ENCODE measurements at regions not wholly inside any gene's neighbourhood (a gene's known extent, or its start where the extent isn't known, plus 50 kb on each side); places are given as distances from the start of the nearest gene placed in this dataset.

DNA sequence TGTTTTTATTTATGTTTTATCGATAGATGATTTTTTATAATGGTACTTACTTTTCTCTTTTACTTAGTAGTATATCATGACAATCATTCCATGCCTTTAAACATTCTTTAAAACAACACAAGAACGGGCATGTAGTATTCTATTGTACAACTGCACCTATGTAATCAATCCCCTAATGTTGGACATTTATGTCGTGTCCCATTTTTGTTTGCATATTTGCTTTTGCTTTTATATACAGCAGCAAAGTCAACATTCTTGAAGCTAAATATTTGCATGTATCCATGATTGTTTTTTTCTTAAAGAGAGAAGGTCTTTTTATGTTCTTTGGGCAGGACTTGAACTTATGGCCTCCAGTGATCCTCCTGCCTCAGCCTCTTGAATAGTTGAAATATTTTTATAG lies 527.0 kb upstream of the CLINT1 start:
- no peak overlapping the region for H3K4me3 ChIP-seq (ENCODE audit: insufficient read depth, low read depth, low read length, poor library complexity, severe bottlenecking)
- no peaks in the 10 kb centered on the region for H3K27me3 ChIP-seq (replicated peaks; ENCODE audit: control insufficient read depth, insufficient read depth, low read length, poor library complexity, severe bottlenecking)
- H3K4me1 ChIP-seq (ENCODE audit: control insufficient read depth, insufficient read depth, low read length, poor library complexity, severe bottlenecking) = no peaks in the 10 kb centered on the region
- H3K36me3 ChIP-seq (ENCODE audit: control insufficient read depth, insufficient read depth, low read length) = no peaks in the 10 kb centered on the region
- no peaks in the 10 kb centered on the region for H3K9me3 ChIP-seq (ENCODE audit: control insufficient read depth, low read length)
- DNase-seq = no peak
- no peak overlapping the region for H3K27ac ChIP-seq (ENCODE audit: insufficient read depth, low read length, poor library complexity, severe bottlenecking)

GRCh38 chr5:158384535-158385481 lies 525.9 kb upstream of the CLINT1 start:
- no peak overlapping the region for H3K4me3 ChIP-seq (ENCODE audit: insufficient read depth, low read depth, low read length, poor library complexity, severe bottlenecking)
- DNase-seq = no peak
- H3K36me3 ChIP-seq (ENCODE audit: control insufficient read depth, insufficient read depth, low read length) = no peaks in the 10 kb centered on the region
- H3K4me1 ChIP-seq (ENCODE audit: control insufficient read depth, insufficient read depth, low read length, poor library complexity, severe bottlenecking) = no peaks in the 10 kb centered on the region
- no peaks in the 10 kb centered on the region for H3K9me3 ChIP-seq (ENCODE audit: control insufficient read depth, low read length)
- no peaks in the 10 kb centered on the region for H3K27me3 ChIP-seq (replicated peaks; ENCODE audit: control insufficient read depth, insufficient read depth, low read length, poor library complexity, severe bottlenecking)
- no peak overlapping the region for H3K27ac ChIP-seq (ENCODE audit: insufficient read depth, low read length, poor library complexity, severe bottlenecking)

DNA sequence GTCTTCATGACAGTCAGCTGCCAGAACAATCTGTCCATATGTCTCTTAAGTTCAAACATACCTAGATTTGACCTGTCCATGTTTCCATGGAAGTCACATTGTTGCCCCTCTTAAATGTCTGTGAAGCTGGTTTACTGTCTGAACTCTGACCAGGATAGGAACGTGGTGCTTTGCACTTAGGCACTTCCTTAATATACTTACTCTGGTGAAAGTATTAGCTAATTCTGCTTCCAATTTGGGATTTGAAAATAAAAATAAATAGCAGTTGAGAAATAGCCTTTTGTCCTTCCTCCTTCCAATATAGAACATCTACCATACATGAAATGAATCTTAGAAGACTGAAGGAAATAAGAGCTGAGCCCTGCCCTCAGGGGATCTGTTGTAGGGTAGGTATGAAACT lies 524.5 kb upstream of the CLINT1 start:
- H3K36me3 ChIP-seq (ENCODE audit: control insufficient read depth, insufficient read depth, low read length) = no peaks in the 10 kb centered on the region
- DNase-seq = no peak
- H3K27me3 ChIP-seq (replicated peaks; ENCODE audit: control insufficient read depth, insufficient read depth, low read length, poor library complexity, severe bottlenecking) = no peaks in the 10 kb centered on the region
- H3K9me3 ChIP-seq (ENCODE audit: control insufficient read depth, low read length) = no peaks in the 10 kb centered on the region
- H3K4me3 ChIP-seq (ENCODE audit: insufficient read depth, low read depth, low read length, poor library complexity, severe bottlenecking) = no peak overlapping the region
- H3K27ac ChIP-seq (ENCODE audit: insufficient read depth, low read length, poor library complexity, severe bottlenecking) = no peak overlapping the region
- H3K4me1 ChIP-seq (ENCODE audit: control insufficient read depth, insufficient read depth, low read length, poor library complexity, severe bottlenecking) = no peaks in the 10 kb centered on the region

DNA sequence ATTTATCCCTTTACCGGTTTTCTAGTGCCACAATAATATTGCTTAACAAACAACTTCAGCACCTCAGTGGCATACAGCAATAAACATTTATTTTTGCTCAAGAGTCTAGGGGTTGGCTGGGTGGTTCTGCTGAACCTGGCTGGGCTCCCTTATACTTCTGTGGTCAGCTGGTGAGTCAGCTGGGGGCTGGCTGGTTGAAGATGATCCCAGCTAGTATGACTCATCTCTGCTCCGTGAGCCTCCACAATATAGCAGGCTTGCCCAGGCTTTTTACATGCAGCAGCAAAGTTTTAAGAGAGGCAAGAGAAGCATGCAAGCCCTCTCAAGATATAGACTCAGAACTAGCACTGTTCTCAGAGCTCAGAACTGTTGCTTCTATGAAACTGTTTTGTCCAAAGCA lies 523.5 kb upstream of the CLINT1 start:
- no peak overlapping the region for H3K27ac ChIP-seq (ENCODE audit: insufficient read depth, low read length, poor library complexity, severe bottlenecking)
- H3K4me3 ChIP-seq (ENCODE audit: insufficient read depth, low read depth, low read length, poor library complexity, severe bottlenecking) = no peak overlapping the region
- no peaks in the 10 kb centered on the region for H3K4me1 ChIP-seq (ENCODE audit: control insufficient read depth, insufficient read depth, low read length, poor library complexity, severe bottlenecking)
- no peaks in the 10 kb centered on the region for H3K9me3 ChIP-seq (ENCODE audit: control insufficient read depth, low read length)
- no peak for DNase-seq
- no peaks in the 10 kb centered on the region for H3K27me3 ChIP-seq (replicated peaks; ENCODE audit: control insufficient read depth, insufficient read depth, low read length, poor library complexity, severe bottlenecking)
- H3K36me3 ChIP-seq (ENCODE audit: control insufficient read depth, insufficient read depth, low read length) = no peaks in the 10 kb centered on the region

GRCh38 chr5:158381614-158382160 lies 522.7 kb upstream of the CLINT1 start:
- no peak for DNase-seq
- H3K27ac ChIP-seq (ENCODE audit: insufficient read depth, low read length, poor library complexity, severe bottlenecking) = no peak overlapping the region
- no peaks in the 10 kb centered on the region for H3K27me3 ChIP-seq (replicated peaks; ENCODE audit: control insufficient read depth, insufficient read depth, low read length, poor library complexity, severe bottlenecking)
- no peaks in the 10 kb centered on the region for H3K36me3 ChIP-seq (ENCODE audit: control insufficient read depth, insufficient read depth, low read length)
- H3K9me3 ChIP-seq (ENCODE audit: control insufficient read depth, low read length) = no peaks in the 10 kb centered on the region
- H3K4me3 ChIP-seq (ENCODE audit: insufficient read depth, low read depth, low read length, poor library complexity, severe bottlenecking) = no peak overlapping the region
- H3K4me1 ChIP-seq (ENCODE audit: control insufficient read depth, insufficient read depth, low read length, poor library complexity, severe bottlenecking) = no peaks in the 10 kb centered on the region

- H3K36me3 ChIP-seq (ENCODE audit: control insufficient read depth, insufficient read depth, low read length) = no peaks in the 10 kb centered on the region
- H3K4me1 ChIP-seq (ENCODE audit: control insufficient read depth, insufficient read depth, low read length, poor library complexity, severe bottlenecking) = no peaks in the 10 kb centered on the region
- H3K27ac ChIP-seq (ENCODE audit: insufficient read depth, low read length, poor library complexity, severe bottlenecking) = no peak overlapping the region
- no peaks in the 10 kb centered on the region for H3K27me3 ChIP-seq (replicated peaks; ENCODE audit: control insufficient read depth, insufficient read depth, low read length, poor library complexity, severe bottlenecking)
- H3K9me3 ChIP-seq (ENCODE audit: control insufficient read depth, low read length) = no peaks in the 10 kb centered on the region
- H3K4me3 ChIP-seq (ENCODE audit: insufficient read depth, low read depth, low read length, poor library complexity, severe bottlenecking) = no peak overlapping the region
- no peak for DNase-seq
Measured at GRCh38 chr5:158380661-158381060, 521.7 kb upstream of the CLINT1 start.

DNA sequence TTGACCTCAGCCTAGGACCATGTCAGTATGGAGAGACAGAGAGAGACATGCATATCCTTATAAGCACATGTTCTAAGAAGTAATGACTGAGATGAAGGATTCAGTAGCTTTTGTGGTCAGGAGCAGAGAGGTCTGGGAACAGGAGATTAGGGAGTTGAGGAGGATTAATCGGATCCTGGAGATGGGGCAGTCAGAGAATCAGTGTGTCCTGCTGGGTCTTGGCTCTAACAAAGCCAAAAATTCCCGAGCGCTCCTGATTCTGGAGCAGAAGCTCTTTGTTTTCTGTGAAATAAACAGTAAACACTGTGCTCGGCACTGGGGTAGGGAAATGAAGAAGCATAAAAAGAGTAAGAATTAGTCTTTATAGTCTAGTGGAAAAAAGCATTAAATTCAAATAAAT lies 520.0 kb upstream of the CLINT1 start:
- H3K4me3 ChIP-seq (ENCODE audit: insufficient read depth, low read depth, low read length, poor library complexity, severe bottlenecking) = no peak overlapping the region
- no peaks in the 10 kb centered on the region for H3K27me3 ChIP-seq (replicated peaks; ENCODE audit: control insufficient read depth, insufficient read depth, low read length, poor library complexity, severe bottlenecking)
- H3K36me3 ChIP-seq (ENCODE audit: control insufficient read depth, insufficient read depth, low read length) = no peaks in the 10 kb centered on the region
- H3K27ac ChIP-seq (ENCODE audit: insufficient read depth, low read length, poor library complexity, severe bottlenecking) = no peak overlapping the region
- no peaks in the 10 kb centered on the region for H3K4me1 ChIP-seq (ENCODE audit: control insufficient read depth, insufficient read depth, low read length, poor library complexity, severe bottlenecking)
- no peak for DNase-seq
- H3K9me3 ChIP-seq (ENCODE audit: control insufficient read depth, low read length) = no peaks in the 10 kb centered on the region

DNA sequence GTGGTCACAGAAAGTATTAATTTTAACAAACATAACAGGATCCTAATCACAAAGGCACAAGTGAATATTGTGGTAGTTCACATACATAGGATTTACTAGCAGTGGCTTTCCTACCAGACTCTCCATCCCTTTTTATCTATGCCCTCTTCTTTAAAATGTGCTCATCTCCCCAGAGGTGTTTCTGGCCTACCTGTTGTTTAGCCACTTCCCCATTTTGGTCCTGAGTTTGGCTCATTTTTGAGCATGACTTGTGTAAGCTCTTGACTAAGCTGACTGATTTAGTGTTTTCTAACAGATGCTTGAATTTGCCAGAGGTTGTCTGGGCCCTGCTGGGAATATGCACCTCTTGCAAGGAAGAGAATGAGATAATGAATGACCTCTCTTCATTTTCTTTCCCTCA lies 517.7 kb upstream of the CLINT1 start:
- Histone ChIP-seq H3K9me3 (ENCODE audit: control insufficient read depth, low read length) (no peaks in the 10 kb centered on the region), H3K27ac (ENCODE audit: insufficient read depth, low read length, poor library complexity, severe bottlenecking) (no peak overlapping the region), H3K27me3 (replicated peaks; ENCODE audit: control insufficient read depth, insufficient read depth, low read length, poor library complexity, severe bottlenecking) (no peaks in the 10 kb centered on the region), H3K4me3 (ENCODE audit: insufficient read depth, low read depth, low read length, poor library complexity, severe bottlenecking) (no peak overlapping the region), H3K36me3 (ENCODE audit: control insufficient read depth, insufficient read depth, low read length) (no peaks in the 10 kb centered on the region), H3K4me1 (ENCODE audit: control insufficient read depth, insufficient read depth, low read length, poor library complexity, severe bottlenecking) (no peaks in the 10 kb centered on the region)
- no peak for DNase-seq

GRCh38 chr5:158375531-158375930 lies 516.6 kb upstream of the CLINT1 start:
- DNase-seq = no peak
- Histone ChIP-seq H3K27ac (ENCODE audit: insufficient read depth, low read length, poor library complexity, severe bottlenecking) (no peak overlapping the region), H3K4me1 (ENCODE audit: control insufficient read depth, insufficient read depth, low read length, poor library complexity, severe bottlenecking) (no peaks in the 10 kb centered on the region), H3K36me3 (ENCODE audit: control insufficient read depth, insufficient read depth, low read length) (no peaks in the 10 kb centered on the region), H3K27me3 (replicated peaks; ENCODE audit: control insufficient read depth, insufficient read depth, low read length, poor library complexity, severe bottlenecking) (no peaks in the 10 kb centered on the region), H3K9me3 (ENCODE audit: control insufficient read depth, low read length) (no peaks in the 10 kb centered on the region), H3K4me3 (ENCODE audit: insufficient read depth, low read depth, low read length, poor library complexity, severe bottlenecking) (no peak overlapping the region)

GRCh38 chr5:158373608-158374395 lies 514.9 kb upstream of the CLINT1 start:
- no peaks in the 10 kb centered on the region for H3K36me3 ChIP-seq (ENCODE audit: control insufficient read depth, insufficient read depth, low read length)
- no peak for DNase-seq
- H3K9me3 ChIP-seq (ENCODE audit: control insufficient read depth, low read length) = no peaks in the 10 kb centered on the region
- no peak overlapping the region for H3K27ac ChIP-seq (ENCODE audit: insufficient read depth, low read length, poor library complexity, severe bottlenecking)
- H3K27me3 ChIP-seq (replicated peaks; ENCODE audit: control insufficient read depth, insufficient read depth, low read length, poor library complexity, severe bottlenecking) = no peaks in the 10 kb centered on the region
- H3K4me3 ChIP-seq (ENCODE audit: insufficient read depth, low read depth, low read length, poor library complexity, severe bottlenecking) = no peak overlapping the region
- H3K4me1 ChIP-seq (ENCODE audit: control insufficient read depth, insufficient read depth, low read length, poor library complexity, severe bottlenecking) = no peaks in the 10 kb centered on the region

Data from effector memory CD4-positive, alpha-beta T cell (primary cell).